Natural killer cell treated with Interleukin-12 subunit alpha and Interleukin-12 subunit beta and Interleukin-15 and Interleukin-18, amount 100 ng/mL, for 72 hours (primary cell): ENCODE measurements at regions not wholly inside any gene's neighbourhood (a gene's known extent, or its start where the extent isn't known, plus 50 kb on each side); places are given as distances from the start of the nearest gene placed in this dataset.

ENCODE experiments used
- ATAC-seq, 2 donors: fragments of 150-1000 bp; cut with Tn5 transposase in 1 of 2; sonication (Bioruptor Pico), chemical (Tn5 transposase) in 1 of 2; 2 replicates each; pipeline ENCODE4 v1.10.0; 2021
- DNase-seq: peaks from one replicate; pipeline ENCODE4 v3.0.0; 2022; ENCODE audit warnings: low spot score
- H3K27ac Mint-ChIP-seq, 2 donors: 1 replicate in 1 of 2; 2 replicates in 1 of 2; pipeline ENCODE4 v1.8.0; 2022; ENCODE audit warnings: mixed read lengths in 2 of 2, mild to moderate bottlenecking in 1 of 2, moderate library complexity in 1 of 2
- H3K27me3 Mint-ChIP-seq, 2 donors: 1 replicate in 1 of 2; 2 replicates in 1 of 2; pipeline ENCODE4 v1.8.0; 2022; ENCODE audit warnings: mixed read lengths in 2 of 2
- H3K36me3 Mint-ChIP-seq: one replicate; pipeline ENCODE4 v1.8.0; 2022; ENCODE audit warnings: mixed read lengths
- H3K4me1 Mint-ChIP-seq, 2 donors: 1 replicate in 1 of 2; 2 replicates in 1 of 2; pipeline ENCODE4 v1.8.0; 2022; ENCODE audit warnings: low read depth in 2 of 2, mixed read lengths in 2 of 2, mild to moderate bottlenecking in 1 of 2
- H3K4me3 Mint-ChIP-seq: one replicate; pipeline ENCODE4 v1.8.0; 2022; ENCODE audit warnings: mixed read lengths
- H3K9me3 Mint-ChIP-seq: 2 replicates; pipeline ENCODE4 v1.8.0; 2022; ENCODE audit warnings: mixed read lengths

DNA sequence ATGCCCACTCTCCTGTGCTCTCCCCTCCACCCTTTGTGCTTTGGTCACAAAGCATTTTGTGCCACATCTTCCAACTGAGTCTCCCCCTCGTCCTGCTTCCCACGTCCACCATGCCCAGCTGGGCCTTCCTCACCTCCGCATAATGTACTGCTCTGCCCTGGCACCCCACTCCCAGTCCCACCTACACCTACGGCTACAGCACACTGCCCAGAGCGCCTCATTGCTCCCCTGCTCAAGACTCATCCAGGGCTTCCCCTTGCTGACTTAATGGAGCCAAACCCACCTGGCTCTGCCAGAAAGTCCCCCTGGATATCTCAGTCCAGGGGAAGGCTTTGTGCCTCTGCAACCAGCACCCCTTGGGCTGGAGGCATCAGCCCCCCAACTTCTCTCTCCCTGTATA is 299.2 kb upstream of the ZMIZ1 start:
- no peak for DNase-seq
- Mint-ChIP-seq H3K27me3 (peaks cover 0 to 9% of the 10 kb centered on the region in 2 donors), H3K27ac (no peak overlapping the region), H3K36me3 (no peaks in the 10 kb centered on the region), H3K4me3 (no peak overlapping the region), H3K4me1 (no peaks in the 10 kb centered on the region), H3K9me3 (no peaks in the 10 kb centered on the region)
- no peak for ATAC-seq

DNA sequence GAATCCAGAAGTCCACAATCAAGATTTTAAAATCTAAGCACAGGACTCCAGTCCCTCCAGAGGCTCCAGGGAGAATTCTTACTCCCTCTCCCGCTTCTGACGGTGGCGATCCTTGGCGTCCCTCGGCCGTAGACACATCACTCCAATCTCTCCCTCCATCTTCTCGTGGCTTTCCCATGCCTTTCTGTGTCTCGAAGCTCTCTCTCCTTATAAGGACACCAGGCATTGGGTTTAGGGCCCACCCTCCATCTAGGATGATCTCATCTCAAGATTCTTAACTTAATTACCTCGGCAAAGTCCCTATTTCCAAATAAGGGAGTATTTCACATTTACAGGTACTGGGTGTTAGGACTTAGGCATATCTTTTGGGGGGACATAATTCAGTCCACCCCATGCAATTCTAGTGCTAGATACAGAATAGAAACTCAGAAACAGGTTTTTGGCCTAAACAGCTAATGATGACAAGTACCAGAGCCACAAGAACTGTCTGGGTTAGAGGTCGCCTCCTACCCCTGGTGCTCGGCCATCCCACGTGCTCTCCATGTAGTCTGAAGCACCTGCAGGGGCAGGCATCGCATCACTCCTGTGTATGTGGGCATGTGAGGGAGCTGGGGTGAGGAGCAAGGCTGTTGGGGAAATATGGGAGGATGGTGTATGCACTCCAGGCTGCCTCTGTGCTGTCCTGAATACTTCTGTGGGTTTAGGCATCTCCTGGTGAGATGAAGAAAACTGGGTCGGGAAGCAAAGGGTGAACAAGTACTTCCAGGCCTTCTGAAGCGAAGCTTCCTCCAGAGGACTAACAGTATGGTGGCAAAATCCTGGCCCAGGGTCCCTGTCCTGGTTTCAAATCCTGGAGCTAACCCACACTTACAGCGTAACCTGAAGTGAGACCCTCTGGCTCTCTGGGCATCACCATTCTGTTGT is 298.3 kb upstream of the ZMIZ1 start:
- Mint-ChIP-seq H3K36me3 (no peaks in the 10 kb centered on the region), H3K27ac (no peak overlapping the region), H3K9me3 (no peaks in the 10 kb centered on the region), H3K27me3 (peaks cover 0 to 9% of the 10 kb centered on the region in 2 donors), H3K4me3 (no peak overlapping the region), H3K4me1 (no peaks in the 10 kb centered on the region)
- DNase-seq: no peak
- ATAC-seq: no peak

DNA sequence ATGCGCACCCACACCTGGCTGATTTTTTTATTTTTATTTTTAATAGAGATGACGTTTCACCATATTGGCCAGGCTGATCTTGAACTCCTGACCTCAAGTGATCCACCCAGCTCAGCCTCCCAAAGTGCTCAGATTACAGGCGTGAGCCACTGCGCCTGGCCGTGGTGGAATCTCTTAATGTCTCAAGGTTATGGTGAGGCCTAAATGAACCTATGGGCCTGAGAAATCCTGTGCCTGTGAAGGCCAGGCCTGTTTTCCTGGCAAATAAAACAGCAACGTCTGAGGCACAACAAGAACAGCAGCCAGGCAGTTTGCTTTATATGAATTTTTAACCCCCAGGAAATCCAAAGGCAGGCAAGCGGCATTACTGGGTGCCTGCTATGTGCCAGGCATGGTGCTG is 297.5 kb upstream of the ZMIZ1 start:
- Mint-ChIP-seq H3K4me3 (no peak overlapping the region), H3K9me3 (no peaks in the 10 kb centered on the region), H3K36me3 (no peaks in the 10 kb centered on the region), H3K27ac (no peak overlapping the region), H3K27me3 (peaks cover 0 to 9% of the 10 kb centered on the region in 2 donors), H3K4me1 (no peaks in the 10 kb centered on the region)
- ATAC-seq (no peak), DNase-seq (no peak)

DNA sequence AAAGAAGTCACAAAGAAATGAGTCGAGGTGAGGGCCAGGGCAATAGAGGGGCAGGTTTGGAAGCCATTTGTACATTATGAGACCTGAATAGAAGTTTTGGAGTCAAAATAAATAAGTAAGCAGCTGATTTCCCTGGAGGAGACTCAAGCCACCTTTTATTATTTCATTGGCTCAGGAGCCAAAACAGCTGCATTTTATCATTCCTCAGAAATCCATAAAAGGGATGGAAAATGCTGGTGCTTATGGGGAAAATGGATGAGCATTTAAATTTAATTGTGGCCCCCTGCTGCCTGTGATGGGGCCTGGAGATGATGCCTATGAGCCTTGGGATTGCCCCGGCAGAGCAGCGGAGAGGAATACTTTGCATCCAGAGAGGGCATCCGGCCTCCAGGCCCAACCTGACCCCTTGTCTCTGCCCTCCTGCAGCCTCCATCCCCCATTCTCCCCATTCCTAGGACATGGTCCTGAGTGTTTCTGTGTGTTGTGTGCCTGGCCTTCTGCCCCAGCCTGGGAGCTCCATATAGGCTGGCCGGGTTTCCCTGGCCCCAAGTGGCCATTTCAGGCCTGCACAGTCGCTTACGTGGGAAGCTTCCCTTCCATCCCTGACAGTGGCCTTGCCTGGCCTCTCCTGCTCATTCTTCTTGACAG is 296.8 kb upstream of the ZMIZ1 start:
- H3K4me1 Mint-ChIP-seq: no peaks in the 10 kb centered on the region
- H3K36me3 Mint-ChIP-seq: no peaks in the 10 kb centered on the region
- no peak for DNase-seq
- H3K27ac Mint-ChIP-seq: no peak overlapping the region
- no peak for ATAC-seq
- H3K9me3 Mint-ChIP-seq: no peaks in the 10 kb centered on the region
- H3K27me3 Mint-ChIP-seq: peaks cover 0 to 9% of the 10 kb centered on the region in 2 donors
- no peak overlapping the region for H3K4me3 Mint-ChIP-seq

DNA sequence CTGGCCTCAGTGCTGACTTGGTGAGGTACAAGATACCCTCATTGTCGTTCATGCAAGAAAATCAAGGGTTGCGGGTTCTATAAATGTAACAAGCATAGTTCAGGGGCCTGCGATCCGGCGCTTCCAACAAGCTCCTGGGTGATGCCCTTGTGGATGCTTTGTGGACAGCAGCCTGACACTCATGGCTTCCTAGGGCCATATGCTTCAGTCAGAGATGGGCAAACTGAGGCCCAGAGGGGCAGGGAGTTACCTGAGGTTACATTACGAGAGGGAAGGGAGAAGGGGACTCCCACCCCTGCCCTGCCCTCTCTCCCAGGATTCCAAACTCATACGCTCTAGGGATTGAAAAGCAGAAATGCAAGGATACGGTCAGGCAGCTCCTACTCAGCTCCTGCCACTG is 296.3 kb upstream of the ZMIZ1 start:
- no peak for ATAC-seq
- peaks cover 0 to 9% of the 10 kb centered on the region in 2 donors for H3K27me3 Mint-ChIP-seq
- H3K9me3 Mint-ChIP-seq: no peaks in the 10 kb centered on the region
- no peaks in the 10 kb centered on the region for H3K36me3 Mint-ChIP-seq
- no peak overlapping the region for H3K27ac Mint-ChIP-seq
- no peak overlapping the region for H3K4me3 Mint-ChIP-seq
- DNase-seq: no peak
- no peaks in the 10 kb centered on the region for H3K4me1 Mint-ChIP-seq

DNA sequence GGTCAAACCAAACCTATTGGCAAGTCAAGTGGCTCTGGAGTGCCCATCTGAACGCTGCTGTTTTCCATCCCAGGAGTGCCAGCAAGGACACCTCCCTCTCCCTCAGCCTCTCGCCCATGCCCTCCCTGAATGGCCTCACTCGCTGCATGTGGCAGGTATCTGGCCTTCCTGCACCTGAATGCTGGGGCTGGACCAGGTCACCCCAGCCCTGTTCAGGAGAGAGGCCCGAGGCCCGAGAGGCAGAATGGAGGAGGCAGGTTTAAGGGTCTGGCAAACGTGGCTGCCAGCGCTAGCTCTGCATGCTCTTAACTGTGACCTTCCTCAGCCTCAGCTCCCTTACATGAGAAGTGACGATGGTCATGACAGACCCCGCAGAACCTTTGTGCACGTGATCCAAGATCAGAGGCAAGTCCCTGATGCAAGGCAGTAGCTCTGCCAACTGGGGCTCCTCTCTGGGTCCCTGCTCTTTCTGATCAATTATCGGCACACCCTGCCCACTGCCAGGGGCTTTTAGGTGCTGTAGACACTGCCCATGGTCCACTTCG is 295.7 kb upstream of the ZMIZ1 start:
- Mint-ChIP-seq H3K9me3 (no peaks in the 10 kb centered on the region), H3K4me1 (no peaks in the 10 kb centered on the region), H3K36me3 (no peaks in the 10 kb centered on the region), H3K27me3 (peaks cover 0 to 9% of the 10 kb centered on the region in 2 donors), H3K4me3 (no peak overlapping the region), H3K27ac (no peak overlapping the region)
- DNase-seq (no peak), ATAC-seq (no peak)

DNA sequence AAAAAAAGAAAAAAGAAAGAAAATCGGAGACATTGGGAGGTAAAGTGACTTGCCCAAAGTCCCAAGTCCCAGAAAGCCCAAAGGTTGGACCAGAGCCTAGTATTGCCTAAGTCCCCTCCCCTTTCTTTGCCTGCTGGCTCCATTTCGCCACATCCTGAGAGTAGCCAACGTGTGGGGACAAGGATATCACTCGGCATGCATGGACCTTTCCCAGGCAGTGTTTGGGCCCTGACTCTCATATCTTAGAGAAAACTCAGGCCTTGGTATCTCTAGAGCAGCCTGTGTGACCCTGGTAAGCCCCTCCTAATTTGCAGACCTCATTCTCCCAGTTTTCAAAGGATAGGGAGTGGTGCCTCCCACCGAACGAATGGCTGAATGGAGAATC is 294.2 kb upstream of the ZMIZ1 start:
- Mint-ChIP-seq H3K9me3 (no peaks in the 10 kb centered on the region), H3K36me3 (no peaks in the 10 kb centered on the region), H3K4me3 (no peak overlapping the region), H3K4me1 (no peaks in the 10 kb centered on the region), H3K27ac (no peak overlapping the region), H3K27me3 (peaks cover 0 to 3% of the 10 kb centered on the region in 2 donors)
- no peak for DNase-seq
- ATAC-seq: no peak

DNA sequence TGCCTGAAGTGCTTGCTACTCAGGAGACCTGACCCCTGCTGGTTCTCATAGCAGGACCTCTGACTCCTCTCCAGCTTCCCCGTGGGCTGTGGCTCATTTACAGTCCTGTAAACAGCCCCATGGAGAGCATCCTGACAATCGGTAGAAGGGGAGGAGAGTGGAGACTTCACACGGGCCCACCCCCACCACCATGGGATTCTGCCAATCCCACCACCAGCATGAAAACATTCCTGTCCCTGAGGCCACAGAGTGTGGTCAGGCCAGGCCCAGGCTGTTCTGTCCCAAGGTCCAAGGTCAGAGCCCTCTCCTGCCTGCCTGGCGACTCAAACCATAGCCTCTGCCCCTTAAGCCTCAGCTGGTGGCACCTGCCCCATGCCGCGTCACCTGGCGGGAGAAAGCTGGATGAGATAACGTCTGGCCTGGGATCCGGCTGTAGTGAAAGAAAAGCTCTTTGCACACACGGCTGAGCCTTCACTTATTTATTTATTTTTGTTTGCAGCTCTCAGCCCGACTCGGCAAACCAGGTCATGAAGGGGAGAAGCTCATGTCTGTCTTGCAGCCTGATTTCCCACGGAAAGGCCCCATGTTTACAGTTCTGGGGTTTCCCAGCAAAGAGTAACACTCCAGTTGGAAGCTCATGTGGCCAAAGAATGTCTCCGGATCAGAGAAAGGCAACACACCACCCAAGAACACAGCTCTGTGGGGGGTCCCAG is 293.6 kb upstream of the ZMIZ1 start:
- DNase-seq (no peak), ATAC-seq (no peak)
- Mint-ChIP-seq H3K36me3 (no peaks in the 10 kb centered on the region), H3K27ac (no peak overlapping the region), H3K4me3 (no peak overlapping the region), H3K4me1 (no peaks in the 10 kb centered on the region), H3K9me3 (no peaks in the 10 kb centered on the region), H3K27me3 (no peaks in the 10 kb centered on the region)

DNA sequence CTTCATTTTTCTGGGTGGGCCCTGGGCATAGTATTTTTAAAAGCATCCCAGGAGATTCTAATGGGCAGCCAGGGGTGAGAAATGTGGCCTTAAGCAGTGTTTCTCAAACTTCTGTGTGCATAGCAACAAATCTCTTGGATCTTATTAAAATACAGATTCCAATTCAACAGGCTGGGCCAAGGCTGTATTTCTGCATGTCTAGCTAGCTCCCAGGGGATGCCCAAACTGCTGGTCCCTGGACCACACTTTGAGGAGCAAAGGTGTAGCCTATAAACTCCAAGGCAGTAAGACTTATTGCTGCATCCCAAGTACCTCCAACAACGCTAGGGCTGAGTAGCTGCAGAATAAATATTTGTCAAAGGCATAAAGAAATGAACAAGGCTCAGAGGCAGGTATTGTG is 292.9 kb upstream of the ZMIZ1 start:
- DNase-seq: no peak
- ATAC-seq: no peak
- Mint-ChIP-seq H3K9me3 (no peaks in the 10 kb centered on the region), H3K4me1 (no peaks in the 10 kb centered on the region), H3K27ac (no peak overlapping the region), H3K36me3 (no peaks in the 10 kb centered on the region), H3K27me3 (no peaks in the 10 kb centered on the region), H3K4me3 (no peak overlapping the region)

DNA sequence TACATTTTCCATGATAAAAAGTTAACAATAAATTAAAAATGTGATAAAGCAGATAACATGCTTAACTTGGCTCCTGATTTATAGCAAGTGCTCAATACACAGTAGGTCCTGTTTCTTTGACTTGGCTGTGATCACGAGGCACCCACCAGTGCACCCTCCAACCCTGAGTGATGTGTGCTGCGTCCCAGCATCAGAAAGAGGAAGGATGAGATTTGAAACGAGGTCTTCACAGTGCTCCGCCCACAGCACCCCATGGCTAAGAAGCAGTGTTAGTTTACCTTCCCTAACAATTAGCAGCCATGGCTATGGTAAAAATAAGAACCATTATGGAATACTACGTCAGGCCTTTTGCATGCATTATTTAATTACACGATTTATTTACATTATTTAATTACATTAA is 292.0 kb upstream of the ZMIZ1 start:
- no peak overlapping the region for H3K27ac Mint-ChIP-seq
- no peaks in the 10 kb centered on the region for H3K4me1 Mint-ChIP-seq
- no peak overlapping the region for H3K4me3 Mint-ChIP-seq
- no peaks in the 10 kb centered on the region for H3K9me3 Mint-ChIP-seq
- H3K36me3 Mint-ChIP-seq: no peaks in the 10 kb centered on the region
- ATAC-seq: no peak
- no peak for DNase-seq
- H3K27me3 Mint-ChIP-seq: no peaks in the 10 kb centered on the region

DNA sequence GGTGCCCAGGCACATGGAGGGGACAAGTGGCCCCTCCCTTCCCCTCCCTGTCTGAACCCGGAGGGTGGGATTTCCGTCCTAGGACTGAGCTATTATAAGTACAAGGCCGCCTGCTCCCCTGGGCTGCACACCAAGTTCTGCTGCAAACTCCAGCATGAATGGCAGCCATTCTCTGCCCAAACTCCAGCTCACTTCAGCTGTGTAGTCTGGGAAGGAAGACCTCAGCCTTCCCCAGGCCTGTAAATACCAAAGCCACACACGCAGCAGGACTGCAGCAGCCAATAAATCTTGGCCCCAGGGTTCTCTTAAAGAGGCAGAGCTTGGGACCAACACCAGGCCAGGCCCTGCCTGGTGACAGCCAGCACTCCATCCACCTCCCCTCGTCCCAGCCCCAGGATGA is 291.3 kb upstream of the ZMIZ1 start:
- Mint-ChIP-seq H3K27me3 (no peaks in the 10 kb centered on the region), H3K9me3 (no peaks in the 10 kb centered on the region), H3K4me3 (no peak overlapping the region), H3K27ac (no peak overlapping the region), H3K36me3 (no peaks in the 10 kb centered on the region), H3K4me1 (no peaks in the 10 kb centered on the region)
- ATAC-seq (no peak), DNase-seq (no peak)

DNA sequence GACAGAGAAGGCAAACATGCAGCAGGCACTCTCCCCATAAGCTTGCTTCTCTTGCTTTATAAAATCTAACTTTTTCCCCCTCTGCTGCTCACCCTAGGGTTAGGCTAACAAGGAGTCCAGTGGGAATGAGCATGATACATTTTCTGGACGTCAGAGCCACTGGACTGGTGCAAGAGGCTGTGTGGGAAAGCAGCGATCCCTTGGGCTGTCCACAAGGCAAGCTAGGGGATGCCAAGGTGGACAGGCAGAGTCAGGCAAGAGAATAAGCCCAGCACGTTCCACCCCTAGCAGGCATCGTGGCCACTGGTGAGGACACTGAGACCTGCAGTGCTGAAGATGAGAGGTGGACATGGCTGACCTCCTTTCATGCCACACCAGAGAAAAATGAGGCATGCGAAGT is 290.9 kb upstream of the ZMIZ1 start:
- Mint-ChIP-seq H3K27me3 (peaks cover 0 to 2% of the 10 kb centered on the region in 2 donors), H3K4me1 (no peaks in the 10 kb centered on the region), H3K27ac (no peak overlapping the region), H3K9me3 (no peaks in the 10 kb centered on the region), H3K4me3 (no peak overlapping the region), H3K36me3 (no peaks in the 10 kb centered on the region)
- ATAC-seq (no peak), DNase-seq (no peak)

DNA sequence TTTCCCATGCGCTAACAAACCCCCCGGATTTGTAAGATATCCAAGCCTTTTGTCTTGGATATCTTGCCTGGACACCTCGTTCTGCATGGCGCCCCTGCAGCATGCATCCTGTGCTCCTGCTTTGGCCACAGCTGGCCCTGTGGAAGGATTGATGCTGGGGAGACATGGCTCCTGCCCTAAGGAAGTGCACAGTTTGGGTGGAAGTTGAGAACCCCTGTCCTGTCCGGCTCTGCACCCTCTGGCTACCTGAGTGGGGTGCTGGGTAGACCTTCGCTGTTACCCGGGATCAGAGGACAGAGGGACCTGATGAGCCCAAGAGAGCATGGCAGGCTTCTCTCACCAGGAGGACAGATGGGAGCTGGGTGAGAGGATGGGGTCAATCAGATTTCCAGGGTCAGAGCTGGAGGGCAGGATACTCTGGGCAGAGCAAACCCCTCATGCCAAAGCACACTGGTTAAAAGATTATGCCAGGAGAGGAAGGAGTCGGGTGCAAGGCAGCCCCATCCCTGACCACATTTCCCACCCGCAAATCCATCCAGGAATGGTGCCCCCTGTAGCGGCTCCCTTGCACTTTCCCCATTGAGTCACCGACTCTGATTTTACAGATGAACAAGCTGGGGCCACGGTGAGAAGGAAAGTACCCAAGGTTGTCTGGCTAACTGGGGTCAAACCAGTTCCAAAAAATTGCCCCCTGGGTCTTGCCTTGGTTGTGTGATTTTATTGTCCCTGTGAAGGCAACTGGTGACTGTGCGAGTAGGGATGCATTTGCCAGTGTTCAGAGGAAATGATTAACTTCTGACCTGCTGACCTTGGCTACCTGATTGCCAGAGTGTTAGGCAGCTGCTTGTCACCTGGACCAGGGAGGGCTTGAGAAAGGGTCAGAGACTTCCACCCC is 290.1 kb upstream of the ZMIZ1 start:
- ATAC-seq (no peak), DNase-seq (no peak)
- Mint-ChIP-seq H3K4me1 (no peaks in the 10 kb centered on the region), H3K4me3 (no peak overlapping the region), H3K27me3 (peaks cover 2 to 4% of the 10 kb centered on the region in 2 donors), H3K9me3 (no peaks in the 10 kb centered on the region), H3K27ac (no peak overlapping the region), H3K36me3 (no peaks in the 10 kb centered on the region)
